ENCODE measurements at regions not wholly inside any gene's neighbourhood (a gene's known extent, or its start where the extent isn't known, plus 50 kb on each side); places are given as distances from the start of the nearest gene placed in this dataset.

DNA sequence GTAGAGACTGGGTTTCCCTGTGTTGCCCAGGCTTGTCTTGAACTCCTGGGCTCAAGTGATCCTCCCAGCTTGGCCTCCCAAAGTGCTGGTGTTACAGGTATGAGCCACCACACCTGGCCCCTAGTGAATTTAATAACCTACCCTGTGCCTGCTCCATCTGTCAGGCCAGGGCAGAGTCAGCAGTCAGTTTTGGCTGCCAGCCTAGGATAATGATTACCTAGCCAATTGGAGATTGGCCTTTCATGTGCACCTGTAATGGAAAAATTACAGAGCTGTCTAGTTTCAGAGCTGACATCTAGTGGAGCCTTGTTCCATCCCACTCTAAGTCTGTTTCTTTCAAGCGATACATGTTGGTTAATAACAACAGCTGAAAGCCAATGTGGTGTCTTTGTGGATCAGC, 92.0 kb downstream of the DIRAS3 start:
- TF ChIP-seq CREB1 (IDR thresholded peaks at IDR 0.05; ENCODE audit: low read depth), result no peak
- TF ChIP-seq GABPA (IDR thresholded peaks at IDR 0.05; ENCODE audit: low read depth), result no peak
- TF ChIP-seq BACH1 (IDR thresholded peaks at IDR 0.05; ENCODE audit: borderline replicate concordance), result no peak
